Panc1 (cell line): ENCODE measurements at regions not wholly inside any gene's neighbourhood (a gene's known extent, or its start where the extent isn't known, plus 50 kb on each side); places are given as distances from the start of the nearest gene placed in this dataset.

Source experiments
- ATAC-seq: fragments of 200-7000 bp; cut with Tn5 transposase; 2 replicates; pipeline ENCODE4 v1.9.1; 2020; ENCODE audit warnings: mild to moderate bottlenecking, moderate library complexity
- BruUV-seq: library from RNA; stranded (reverse); fragments of 400-500 nt; replicated peaks from 2 replicates; lab custom pipeline; 2021; lab: Mats Ljungman, UMichigan
- CTCF ChIA-PET: fragments of 300-600 bp; sonication (Branson Sonifier 250); formaldehyde crosslinking; loops from one replicate; lab custom pipeline; 2022; ENCODE audit warnings: antibody characterized with exemption; lab: Charles Lee
- POLR2A ChIA-PET: fragments of 300-600 bp; sonication (Branson Sonifier 250); formaldehyde crosslinking; loops from one replicate; lab custom pipeline; 2022; ENCODE audit warnings: antibody characterized with exemption; lab: Charles Lee
- DNase-seq: peaks from one replicate; pipeline ENCODE4 v3.0.0-alpha.2; 2010; ENCODE audit warnings: low read depth, low spot score
- H3K27ac ChIP-seq: 2 replicates; pipeline ENCODE4 v1.5.1; 2011; ENCODE audit warnings: mild to moderate bottlenecking, low read length, inconsistent platforms
- H3K27me3 ChIP-seq: fragments of 200-500 bp; sonication (Bioruptor generic); 2 replicates; pipeline ENCODE4 v1.6.0; 2014; ENCODE audit warnings: low read length, inconsistent platforms; ENCODE audit not compliant: control insufficient read depth, insufficient read depth
- H3K36me3 ChIP-seq: fragments of 200-500 bp; sonication (Bioruptor generic); 2 replicates; pipeline ENCODE4 v1.5.1; 2014; ENCODE audit warnings: inconsistent platforms, mild to moderate bottlenecking, low read length, moderate library complexity; ENCODE audit not compliant: control insufficient read depth, insufficient read depth
- H3K4me1 ChIP-seq: 2 replicates; pipeline ENCODE4 v1.5.1; 2011; ENCODE audit warnings: inconsistent platforms, mild to moderate bottlenecking, low read length, moderate library complexity; ENCODE audit not compliant: control insufficient read depth, insufficient read depth
- H3K4me3 ChIP-seq, 2 experiments: 2 replicates each; pipeline ENCODE4 v1.5.1; 2011 to 2012; ENCODE audit warnings: low read depth in 2 of 2, low read length in 2 of 2, mild to moderate bottlenecking in 2 of 2, inconsistent platforms in 1 of 2, moderate library complexity in 1 of 2
- H3K9me3 ChIP-seq: fragments of 200-500 bp; sonication (Bioruptor generic); 2 replicates; pipeline ENCODE4 v1.5.1; 2014; ENCODE audit warnings: low read depth, mild to moderate bottlenecking, inconsistent platforms, low read length, moderate library complexity; ENCODE audit not compliant: control insufficient read depth, insufficient read depth
- POLR2AphosphoS5 ChIP-seq: IDR thresholded peaks from 2 replicates; pipeline ENCODE4 v1.6.1; 2012; ENCODE audit warnings: mild to moderate bottlenecking, low read depth, low read length, moderate library complexity
- SIN3A ChIP-seq: IDR thresholded peaks from 2 replicates; pipeline ENCODE4 v1.6.1; 2012; ENCODE audit warnings: low read depth, mild to moderate bottlenecking, low read length, moderate library complexity, borderline replicate concordance; ENCODE audit not compliant: insufficient read depth
- TCF7L2 ChIP-seq: IDR thresholded peaks from 2 replicates; pipeline ENCODE4 v1.6.1; 2011; ENCODE audit warnings: mild to moderate bottlenecking, low read depth, low read length, inconsistent platforms
- in situ Hi-C: cut with HindIII; loops from 2 replicates; pipeline ENCODE4 v1.10.0; 2016; ENCODE audit warnings: low sequenced_read_pairs, low pct_unique_long_range_greater_than_20kb
- intact Hi-C: fragments of 100-400 bp; cut with micrococcal nuclease; formaldehyde crosslinking; loops from one replicate; pipeline ENCODE4 v1.10.0; 2022; ENCODE audit not compliant: unreplicated experiment
- TF ChIP-seq, protein P1 (sequence below), 2 experiments: IDR thresholded peaks; 2 replicates each; pipeline ENCODE4 v1.6.1; 2011 to 2012; ENCODE audit warnings: low read depth in 2 of 2, control low read depth in 1 of 2, low read length in 1 of 2, mild to moderate bottlenecking in 1 of 2, moderate library complexity in 1 of 2; ENCODE audit not compliant: insufficient read depth in 1 of 2
- TF ChIP-seq, protein P2 (sequence below): fragments of 450-650 bp; IDR thresholded peaks from 2 replicates; pipeline ENCODE4 v1.5.1; 2017; ENCODE audit warnings: mild to moderate bottlenecking

DNA sequence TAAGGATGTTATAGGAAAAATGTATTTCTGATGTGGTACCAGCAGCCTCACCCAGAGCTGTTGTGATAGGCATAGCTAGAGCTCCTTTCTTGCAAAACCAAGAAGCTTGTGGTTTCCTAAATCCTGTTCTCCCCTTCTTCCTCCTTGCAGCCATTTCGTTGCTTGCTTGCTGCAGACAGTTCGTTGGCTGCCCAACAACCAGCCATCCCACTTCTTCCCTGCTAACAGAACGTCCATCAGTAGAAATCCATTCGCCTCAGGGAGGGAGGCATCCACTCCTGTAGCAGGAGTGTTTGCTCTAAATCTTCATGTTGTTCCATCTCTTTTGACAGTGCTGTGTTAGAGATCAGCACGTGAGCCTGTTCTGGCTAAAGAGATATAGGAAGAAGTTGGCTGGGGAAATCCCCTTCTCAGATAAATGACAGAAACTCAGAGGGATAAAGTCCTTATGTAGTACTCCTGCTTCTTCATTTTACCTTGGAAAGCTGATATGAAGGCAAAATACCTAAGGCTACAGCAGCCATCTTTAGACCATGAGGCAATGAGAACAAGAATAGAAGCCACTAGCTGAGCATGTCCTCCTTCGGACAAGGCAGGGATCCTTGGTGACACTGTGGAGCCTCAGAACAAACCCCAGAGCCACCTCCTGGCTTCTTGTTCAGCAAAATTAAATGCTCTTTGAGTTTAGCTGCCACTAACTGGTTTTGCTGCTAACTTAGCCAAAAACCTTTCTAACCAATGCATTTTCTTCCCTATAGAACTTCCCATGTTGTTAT is 68.4 kb upstream of the RELL1 start:
- ATAC-seq (no peak), DNase-seq (no peak)
- Histone ChIP-seq H3K27ac (no peak overlapping the region), H3K36me3 (no peaks in the 10 kb centered on the region), H3K9me3 (no peaks in the 10 kb centered on the region), H3K4me3 (no peak overlapping the region), H3K27me3 (no peaks in the 10 kb centered on the region; the same call in 1 of the 2 replicates), H3K4me1 (no peaks in the 10 kb centered on the region)
- CTCF ChIA-PET: no interaction called here
- TF ChIP-seq, protein P1, sequence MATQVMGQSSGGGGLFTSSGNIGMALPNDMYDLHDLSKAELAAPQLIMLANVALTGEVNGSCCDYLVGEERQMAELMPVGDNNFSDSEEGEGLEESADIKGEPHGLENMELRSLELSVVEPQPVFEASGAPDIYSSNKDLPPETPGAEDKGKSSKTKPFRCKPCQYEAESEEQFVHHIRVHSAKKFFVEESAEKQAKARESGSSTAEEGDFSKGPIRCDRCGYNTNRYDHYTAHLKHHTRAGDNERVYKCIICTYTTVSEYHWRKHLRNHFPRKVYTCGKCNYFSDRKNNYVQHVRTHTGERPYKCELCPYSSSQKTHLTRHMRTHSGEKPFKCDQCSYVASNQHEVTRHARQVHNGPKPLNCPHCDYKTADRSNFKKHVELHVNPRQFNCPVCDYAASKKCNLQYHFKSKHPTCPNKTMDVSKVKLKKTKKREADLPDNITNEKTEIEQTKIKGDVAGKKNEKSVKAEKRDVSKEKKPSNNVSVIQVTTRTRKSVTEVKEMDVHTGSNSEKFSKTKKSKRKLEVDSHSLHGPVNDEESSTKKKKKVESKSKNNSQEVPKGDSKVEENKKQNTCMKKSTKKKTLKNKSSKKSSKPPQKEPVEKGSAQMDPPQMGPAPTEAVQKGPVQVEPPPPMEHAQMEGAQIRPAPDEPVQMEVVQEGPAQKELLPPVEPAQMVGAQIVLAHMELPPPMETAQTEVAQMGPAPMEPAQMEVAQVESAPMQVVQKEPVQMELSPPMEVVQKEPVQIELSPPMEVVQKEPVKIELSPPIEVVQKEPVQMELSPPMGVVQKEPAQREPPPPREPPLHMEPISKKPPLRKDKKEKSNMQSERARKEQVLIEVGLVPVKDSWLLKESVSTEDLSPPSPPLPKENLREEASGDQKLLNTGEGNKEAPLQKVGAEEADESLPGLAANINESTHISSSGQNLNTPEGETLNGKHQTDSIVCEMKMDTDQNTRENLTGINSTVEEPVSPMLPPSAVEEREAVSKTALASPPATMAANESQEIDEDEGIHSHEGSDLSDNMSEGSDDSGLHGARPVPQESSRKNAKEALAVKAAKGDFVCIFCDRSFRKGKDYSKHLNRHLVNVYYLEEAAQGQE (IDR thresholded peaks at IDR 0.05; ENCODE audit: insufficient read depth in 1 of 2, low read depth in 2 of 2, low read length in 1 of 2): no peak
- TF ChIP-seq SIN3A (no peak), TCF7L2 (no peak), POLR2AphosphoS5 (no peak)
- TF ChIP-seq, protein P2, sequence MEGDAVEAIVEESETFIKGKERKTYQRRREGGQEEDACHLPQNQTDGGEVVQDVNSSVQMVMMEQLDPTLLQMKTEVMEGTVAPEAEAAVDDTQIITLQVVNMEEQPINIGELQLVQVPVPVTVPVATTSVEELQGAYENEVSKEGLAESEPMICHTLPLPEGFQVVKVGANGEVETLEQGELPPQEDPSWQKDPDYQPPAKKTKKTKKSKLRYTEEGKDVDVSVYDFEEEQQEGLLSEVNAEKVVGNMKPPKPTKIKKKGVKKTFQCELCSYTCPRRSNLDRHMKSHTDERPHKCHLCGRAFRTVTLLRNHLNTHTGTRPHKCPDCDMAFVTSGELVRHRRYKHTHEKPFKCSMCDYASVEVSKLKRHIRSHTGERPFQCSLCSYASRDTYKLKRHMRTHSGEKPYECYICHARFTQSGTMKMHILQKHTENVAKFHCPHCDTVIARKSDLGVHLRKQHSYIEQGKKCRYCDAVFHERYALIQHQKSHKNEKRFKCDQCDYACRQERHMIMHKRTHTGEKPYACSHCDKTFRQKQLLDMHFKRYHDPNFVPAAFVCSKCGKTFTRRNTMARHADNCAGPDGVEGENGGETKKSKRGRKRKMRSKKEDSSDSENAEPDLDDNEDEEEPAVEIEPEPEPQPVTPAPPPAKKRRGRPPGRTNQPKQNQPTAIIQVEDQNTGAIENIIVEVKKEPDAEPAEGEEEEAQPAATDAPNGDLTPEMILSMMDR: no peak
- intact Hi-C loops (no loop called here), in situ Hi-C loops (no loop called here)
- POLR2A ChIA-PET: no interaction called here
- no TSS peak for BruUV-seq

GRCh38 chr4:37749398-37749988 is 63.3 kb upstream of the RELL1 start:
- Histone ChIP-seq H3K4me1 (no peaks in the 10 kb centered on the region), H3K27me3 (no peaks in the 10 kb centered on the region; the same call in 1 of the 2 replicates), H3K9me3 (no peaks in the 10 kb centered on the region), H3K36me3 (no peaks in the 10 kb centered on the region), H3K4me3 (no peak overlapping the region), H3K27ac (no peak overlapping the region)
- in situ Hi-C loops (no loop called here), intact Hi-C loops (no loop called here)
- ATAC-seq (no peak), DNase-seq (no peak)
- TF ChIP-seq TCF7L2: no peak
- TF ChIP-seq SIN3A: no peak
- no peak for TF ChIP-seq POLR2AphosphoS5
- TF ChIP-seq, protein P2: no peak
- TF ChIP-seq, protein P1 (IDR thresholded peaks at IDR 0.05; ENCODE audit: insufficient read depth in 1 of 2, low read depth in 2 of 2, low read length in 1 of 2): no peak
- ChIA-PET POLR2A (no interaction called here), CTCF (no interaction called here)
- BruUV-seq: no TSS peak
